ENCODE measurements at regions not wholly inside any gene's neighbourhood (a gene's known extent, or its start where the extent isn't known, plus 50 kb on each side); places are given as distances from the start of the nearest gene placed in this dataset.

DNA sequence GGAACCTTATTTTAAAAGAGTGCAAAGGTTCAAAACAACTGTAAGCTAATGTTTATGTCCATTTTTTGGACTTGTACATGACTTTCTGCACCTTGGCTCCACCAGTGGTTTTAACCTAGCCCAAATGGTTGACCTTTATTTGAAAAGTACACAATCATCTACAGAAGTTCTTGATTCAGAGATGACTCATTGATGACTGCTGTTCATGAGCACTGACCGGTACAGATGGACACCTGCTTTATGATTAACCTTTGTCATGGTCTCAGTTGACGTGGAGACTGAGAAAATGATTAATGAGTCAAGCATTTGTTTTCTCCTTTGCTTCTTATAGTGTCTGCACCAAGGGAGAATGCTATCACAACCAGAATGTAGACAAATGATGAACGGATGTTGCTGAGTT lies 55.7 kb upstream of the PTER start:
- in situ Hi-C loops (cut with MboI) (no loop called here), intact Hi-C loops (cut with micrococcal nuclease) (no loop called here)
- POLR2A ChIA-PET = interaction anchor here (0.8 kb wide), 1 partner anchor 15 kb away, joined by 3 read pairs; no protein-coding TSS in a partner anchor
- no peaks in the 10 kb centered on the region; the same call in 1 of the 2 replicates for H3K9me3 ChIP-seq (replicated peaks; ENCODE audit: control insufficient read depth, insufficient read depth, low read depth, low read length)
- no peak overlapping the region for H3K4me3 ChIP-seq
- CTCF ChIA-PET (ENCODE audit: low intra/inter-chr PET ratio) = no interaction called here
- FAIRE-seq = peak; percentile 51
- no peaks in the 10 kb centered on the region for H3K9me1 ChIP-seq (ENCODE audit: control insufficient read depth, insufficient read depth, low read length)
- peaks cover 9 to 15% of the 10 kb centered on the region in 2 experiments; a peak in 3 of 5 replicates for H3K27me3 ChIP-seq (ENCODE audit: control insufficient read depth in 2 of 2, insufficient read depth in 2 of 2, low read length in 2 of 2)
- H3K79me2 ChIP-seq (ENCODE audit: control insufficient read depth, insufficient read depth, low read length) = no peaks in the 10 kb centered on the region
- H2AFZ ChIP-seq (ENCODE audit: low read depth, low read length) = no peak overlapping the region
- no peak overlapping the region for H3K9ac ChIP-seq (ENCODE audit: insufficient read depth in 1 of 2, low read depth in 2 of 2, low read length in 2 of 2)
- no TSS peak for BruUV-seq (replicated peaks)
- no peaks in the 10 kb centered on the region for H3K4me1 ChIP-seq (replicated peaks in 1 of 2; ENCODE audit: control insufficient read depth in 2 of 2, insufficient read depth in 2 of 2, low read length in 2 of 2)
- no peaks in the 10 kb centered on the region for H3K36me3 ChIP-seq (ENCODE audit: control insufficient read depth, insufficient read depth, low read length)
- peaks cover 3% of the 10 kb centered on the region; the same call in 1 of the 2 replicates for H4K20me1 ChIP-seq (replicated peaks; ENCODE audit: control insufficient read depth, insufficient read depth, low read length)
- H3K4me2 ChIP-seq (ENCODE audit: insufficient read depth, low read length) = no peak overlapping the region
- H3K27ac ChIP-seq (ENCODE audit: extremely low read depth, low read depth, low read length) = no peak overlapping the region
- DNase-seq (ENCODE audit: extremely low read depth in 1 of 4, low spot score in 3 of 4) = no peak
- 0% methylated on average over 3 of the region's 3 CpGs for WGBS (ENCODE audit: insufficient coverage, low coverage, missing lambda C conversion rate)
- ATAC-seq = no peak
- TF ChIP-seq MYNN (IDR thresholded peaks at IDR 0.05) (no peak), MYNN (CRISPR knock-in tag; IDR thresholded peaks at IDR 0.05) (no peak), ZKSCAN8 (CRISPR knock-in tag; IDR thresholded peaks at IDR 0.05) (no peak), NR3C1 (CRISPR knock-in tag; IDR thresholded peaks at IDR 0.05) (no peak), MEF2D (tag; conservative IDR thresholded peaks at IDR 0.05; ENCODE audit: low read depth) (no peak), RAD21 (CRISPR knock-in tag; conservative IDR thresholded peaks at IDR 0.05 in 1 of 2, IDR thresholded peaks at IDR 0.05 in 1 of 2) (no peak), MAFK (IDR thresholded peaks at IDR 0.05; ENCODE audit: low read length) (no peak), OTX1 (CRISPR knock-in tag; IDR thresholded peaks at IDR 0.05) (no peak), MEIS2 (IDR thresholded peaks at IDR 0.05; ENCODE audit: partially characterized antibody) (peak; percentile 51), JUN (IDR thresholded peaks at IDR 0.05; ENCODE audit: borderline replicate concordance, low read depth, low read length) (0 out of 2 replicates have a peak, but pooled peaks have one; percentile 15), JUN (CRISPR knock-in tag; IDR thresholded peaks at IDR 0.05; ENCODE audit: borderline replicate concordance) (no peak)
- TF ChIP-seq, protein P1, sequence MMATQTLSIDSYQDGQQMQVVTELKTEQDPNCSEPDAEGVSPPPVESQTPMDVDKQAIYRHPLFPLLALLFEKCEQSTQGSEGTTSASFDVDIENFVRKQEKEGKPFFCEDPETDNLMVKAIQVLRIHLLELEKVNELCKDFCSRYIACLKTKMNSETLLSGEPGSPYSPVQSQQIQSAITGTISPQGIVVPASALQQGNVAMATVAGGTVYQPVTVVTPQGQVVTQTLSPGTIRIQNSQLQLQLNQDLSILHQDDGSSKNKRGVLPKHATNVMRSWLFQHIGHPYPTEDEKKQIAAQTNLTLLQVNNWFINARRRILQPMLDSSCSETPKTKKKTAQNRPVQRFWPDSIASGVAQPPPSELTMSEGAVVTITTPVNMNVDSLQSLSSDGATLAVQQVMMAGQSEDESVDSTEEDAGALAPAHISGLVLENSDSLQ (IDR thresholded peaks at IDR 0.05) = peak; percentile 38; the same call in 1 of the 2 replicates
- TF ChIP-seq, protein P2, sequence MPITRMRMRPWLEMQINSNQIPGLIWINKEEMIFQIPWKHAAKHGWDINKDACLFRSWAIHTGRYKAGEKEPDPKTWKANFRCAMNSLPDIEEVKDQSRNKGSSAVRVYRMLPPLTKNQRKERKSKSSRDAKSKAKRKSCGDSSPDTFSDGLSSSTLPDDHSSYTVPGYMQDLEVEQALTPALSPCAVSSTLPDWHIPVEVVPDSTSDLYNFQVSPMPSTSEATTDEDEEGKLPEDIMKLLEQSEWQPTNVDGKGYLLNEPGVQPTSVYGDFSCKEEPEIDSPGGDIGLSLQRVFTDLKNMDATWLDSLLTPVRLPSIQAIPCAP (CRISPR knock-in tag; IDR thresholded peaks at IDR 0.05; ENCODE audit: borderline replicate concordance) = no peak
- TF ChIP-seq, protein P3, sequence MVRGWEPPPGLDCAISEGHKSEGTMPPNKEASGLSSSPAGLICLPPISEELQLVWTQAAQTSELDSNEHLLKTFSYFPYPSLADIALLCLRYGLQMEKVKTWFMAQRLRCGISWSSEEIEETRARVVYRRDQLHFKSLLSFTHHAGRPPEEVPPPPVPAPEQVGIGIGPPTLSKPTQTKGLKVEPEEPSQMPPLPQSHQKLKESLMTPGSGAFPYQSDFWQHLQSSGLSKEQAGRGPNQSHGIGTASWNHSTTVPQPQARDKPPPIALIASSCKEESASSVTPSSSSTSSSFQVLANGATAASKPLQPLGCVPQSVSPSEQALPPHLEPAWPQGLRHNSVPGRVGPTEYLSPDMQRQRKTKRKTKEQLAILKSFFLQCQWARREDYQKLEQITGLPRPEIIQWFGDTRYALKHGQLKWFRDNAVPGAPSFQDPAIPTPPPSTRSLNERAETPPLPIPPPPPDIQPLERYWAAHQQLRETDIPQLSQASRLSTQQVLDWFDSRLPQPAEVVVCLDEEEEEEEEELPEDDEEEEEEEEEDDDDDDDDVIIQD (CRISPR knock-in tag; IDR thresholded peaks at IDR 0.05) = no peak
- TF ChIP-seq, protein P4, sequence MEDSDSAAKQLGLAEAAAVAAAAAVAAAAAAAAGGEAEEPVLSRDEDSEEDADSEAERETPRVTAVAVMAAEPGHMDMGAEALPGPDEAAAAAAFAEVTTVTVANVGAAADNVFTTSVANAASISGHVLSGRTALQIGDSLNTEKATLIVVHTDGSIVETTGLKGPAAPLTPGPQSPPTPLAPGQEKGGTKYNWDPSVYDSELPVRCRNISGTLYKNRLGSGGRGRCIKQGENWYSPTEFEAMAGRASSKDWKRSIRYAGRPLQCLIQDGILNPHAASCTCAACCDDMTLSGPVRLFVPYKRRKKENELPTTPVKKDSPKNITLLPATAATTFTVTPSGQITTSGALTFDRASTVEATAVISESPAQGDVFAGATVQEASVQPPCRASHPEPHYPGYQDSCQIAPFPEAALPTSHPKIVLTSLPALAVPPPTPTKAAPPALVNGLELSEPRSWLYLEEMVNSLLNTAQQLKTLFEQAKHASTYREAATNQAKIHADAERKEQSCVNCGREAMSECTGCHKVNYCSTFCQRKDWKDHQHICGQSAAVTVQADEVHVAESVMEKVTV (CRISPR knock-in tag; IDR thresholded peaks at IDR 0.05) = no peak
- TF ChIP-seq, protein P5, sequence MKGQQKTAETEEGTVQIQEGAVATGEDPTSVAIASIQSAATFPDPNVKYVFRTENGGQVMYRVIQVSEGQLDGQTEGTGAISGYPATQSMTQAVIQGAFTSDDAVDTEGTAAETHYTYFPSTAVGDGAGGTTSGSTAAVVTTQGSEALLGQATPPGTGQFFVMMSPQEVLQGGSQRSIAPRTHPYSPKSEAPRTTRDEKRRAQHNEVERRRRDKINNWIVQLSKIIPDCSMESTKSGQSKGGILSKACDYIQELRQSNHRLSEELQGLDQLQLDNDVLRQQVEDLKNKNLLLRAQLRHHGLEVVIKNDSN (CRISPR knock-in tag; IDR thresholded peaks at IDR 0.05) = no peak
